Psoas muscle (tissue), 7 donors: ENCODE measurements at regions not wholly inside any gene's neighbourhood (a gene's known extent, or its start where the extent isn't known, plus 50 kb on each side); places are given as distances from the start of the nearest gene placed in this dataset.

ENCODE experiments used
- ATAC-seq, 4 donors: fragments of 200-7000 bp; cut with Tn5 transposase; one replicate each; pipeline ENCODE4 v1.9.1; 2020; ENCODE audit warnings: moderate library complexity in 3 of 4, mild to moderate bottlenecking in 2 of 4
- DNase-seq, 2 donors: peaks; one replicate each; pipeline ENCODE4 v3.0.0-alpha.2; 2020
- H3K27ac ChIP-seq: fragments of 200-600 bp; one replicate; pipeline ENCODE4 v1.8.0; 2022
- H3K27me3 ChIP-seq, 3 donors: fragments of 200-600 bp in 1 of 3; one replicate each; pipeline versions ENCODE4 v1.6.1 to v1.8.0; 2013 to 2022; ENCODE audit warnings: low read length in 2 of 3, mild to moderate bottlenecking in 2 of 3, moderate library complexity in 1 of 3; ENCODE audit not compliant: insufficient read depth in 3 of 3
- H3K36me3 ChIP-seq, 2 donors: fragments of 200-600 bp in 1 of 2; one replicate each; pipeline versions ENCODE4 v1.6.1 to v1.8.0; 2013 to 2022; ENCODE audit warnings: low read depth in 1 of 2, mild to moderate bottlenecking in 1 of 2, moderate library complexity in 1 of 2; ENCODE audit not compliant: insufficient read depth in 1 of 2
- H3K4me1 ChIP-seq: fragments of 200-600 bp; one replicate; pipeline ENCODE4 v1.8.0; 2022
- H3K4me3 ChIP-seq: fragments of 200-600 bp; one replicate; pipeline ENCODE4 v1.8.0; 2022; ENCODE audit warnings: mild to moderate bottlenecking
- H3K9me3 ChIP-seq: fragments of 200-600 bp; one replicate; pipeline ENCODE4 v1.8.0; 2022
- WGBS, 3 donors: extraction: QIAGEN DNeasy Blood & Tissue Kit; methylation state at CpG; one replicate each; pipeline versions ENCODE4 v1.1.6 to v1.1.7; 2013; 5-methylcytosine and 5-hydroxymethylcytosine counted together
- intact Hi-C, 2 donors: fragments of 100-400 bp; cut with DNase I; formaldehyde crosslinking; loops; one replicate each; pipeline versions ENCODE4 v1.11.0 to v1.14.2; 2022
- TF ChIP-seq, protein P1 (sequence below): fragments of 200-600 bp; IDR thresholded peaks from one replicate; pipeline ENCODE4 v1.8.0; 2022; ENCODE audit warnings: antibody characterized with exemption
- donor health status: healthy with polysubstance abuse.
- donor health status: DM: no; HTN: no; CAD: no; lungs with moderate emphysema.
- donor health status: Bipolar disorder and iron deficiency.
- donor health status: healthy.
- donor health status: DM: yes; HTN: yes; CAD: no.
- donor health status: DM: no; HTN: no; CAD: no.
- donor health status: DM: yes; HTN: yes; CAD: no.

DNA sequence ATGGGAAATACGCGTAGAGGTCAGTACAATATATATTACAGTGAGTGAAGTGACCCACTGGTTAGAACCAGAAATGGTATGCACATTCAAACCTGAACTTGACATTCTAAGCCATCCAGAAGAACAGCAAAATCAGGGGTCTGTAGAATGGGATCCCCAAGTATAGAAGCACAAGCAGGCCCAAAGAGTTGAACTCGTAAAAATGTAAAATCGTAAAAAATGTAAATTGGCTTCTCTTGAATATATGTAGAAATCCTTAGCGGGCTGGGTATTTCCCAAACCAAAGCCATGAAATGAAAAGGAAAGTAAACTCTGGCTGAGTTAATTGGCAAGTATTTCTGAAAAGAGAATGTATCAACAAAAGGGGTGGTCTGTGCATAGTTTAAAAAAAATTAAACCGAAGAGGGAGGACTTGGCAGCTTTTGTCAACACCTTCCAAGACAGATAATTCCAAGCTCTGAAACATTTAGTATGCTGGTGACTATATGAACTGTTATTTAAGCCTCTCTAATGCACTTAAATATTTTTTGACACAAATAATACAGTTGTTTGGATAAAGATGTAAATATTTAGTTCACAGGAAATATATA is 1505.6 kb upstream of the FLRT2 start:
- no peaks in the 10 kb centered on the region for H3K27me3 ChIP-seq
- H3K4me3 ChIP-seq = no peak overlapping the region
- H3K36me3 ChIP-seq = no peaks in the 10 kb centered on the region
- TF ChIP-seq, protein P1, sequence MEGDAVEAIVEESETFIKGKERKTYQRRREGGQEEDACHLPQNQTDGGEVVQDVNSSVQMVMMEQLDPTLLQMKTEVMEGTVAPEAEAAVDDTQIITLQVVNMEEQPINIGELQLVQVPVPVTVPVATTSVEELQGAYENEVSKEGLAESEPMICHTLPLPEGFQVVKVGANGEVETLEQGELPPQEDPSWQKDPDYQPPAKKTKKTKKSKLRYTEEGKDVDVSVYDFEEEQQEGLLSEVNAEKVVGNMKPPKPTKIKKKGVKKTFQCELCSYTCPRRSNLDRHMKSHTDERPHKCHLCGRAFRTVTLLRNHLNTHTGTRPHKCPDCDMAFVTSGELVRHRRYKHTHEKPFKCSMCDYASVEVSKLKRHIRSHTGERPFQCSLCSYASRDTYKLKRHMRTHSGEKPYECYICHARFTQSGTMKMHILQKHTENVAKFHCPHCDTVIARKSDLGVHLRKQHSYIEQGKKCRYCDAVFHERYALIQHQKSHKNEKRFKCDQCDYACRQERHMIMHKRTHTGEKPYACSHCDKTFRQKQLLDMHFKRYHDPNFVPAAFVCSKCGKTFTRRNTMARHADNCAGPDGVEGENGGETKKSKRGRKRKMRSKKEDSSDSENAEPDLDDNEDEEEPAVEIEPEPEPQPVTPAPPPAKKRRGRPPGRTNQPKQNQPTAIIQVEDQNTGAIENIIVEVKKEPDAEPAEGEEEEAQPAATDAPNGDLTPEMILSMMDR = no peak
- intact Hi-C loops = no loop called here
- ATAC-seq (no peak), DNase-seq (no peak)
- H3K27ac ChIP-seq = no peak overlapping the region
- 87 to 92% (median 88%) methylated on average over 6 of the region's 6 CpGs for WGBS, 3 donors
- H3K4me1 ChIP-seq = no peaks in the 10 kb centered on the region
- no peaks in the 10 kb centered on the region for H3K9me3 ChIP-seq

DNA sequence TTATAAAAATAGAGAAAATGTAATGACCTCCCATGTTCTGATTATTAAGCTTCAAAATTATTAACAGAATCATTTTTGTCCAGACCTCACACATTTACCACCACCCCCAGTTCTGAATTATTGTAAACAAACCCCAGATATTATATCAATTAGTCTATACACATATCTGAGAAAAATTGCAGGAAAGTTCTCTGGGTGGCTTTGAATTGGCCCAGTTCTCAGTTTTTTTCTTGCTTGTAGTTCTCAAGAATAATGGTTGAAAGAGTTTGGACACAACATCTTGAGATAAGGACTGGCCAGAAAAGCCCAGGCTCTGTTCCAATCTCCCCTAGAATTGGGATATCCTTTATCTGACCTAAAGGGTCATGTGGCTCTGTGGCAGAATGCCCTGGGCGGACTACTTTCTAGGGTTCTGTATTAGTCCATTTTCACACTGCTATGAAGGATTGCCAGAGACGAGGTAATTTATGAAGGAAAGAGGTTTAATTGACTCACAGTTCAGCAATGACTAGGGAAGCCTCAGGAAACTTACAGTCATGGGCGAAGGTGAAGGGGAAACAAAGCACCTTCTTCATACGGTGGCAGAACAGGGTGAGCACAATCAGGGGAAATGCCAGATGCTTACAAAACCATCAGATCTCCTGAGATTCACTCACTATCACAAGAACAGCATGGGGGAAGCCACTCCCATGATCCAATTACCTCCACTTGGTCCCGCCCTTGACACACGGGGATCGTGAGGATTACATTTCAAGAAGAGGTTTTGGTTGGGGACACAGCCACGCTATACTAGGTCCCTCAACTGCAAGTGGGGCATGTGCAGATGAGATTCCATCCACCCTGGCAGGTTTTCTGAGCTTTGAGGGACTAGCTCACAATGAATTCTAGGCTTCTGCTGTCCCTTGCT is 1504.6 kb upstream of the FLRT2 start:
- H3K27ac ChIP-seq = no peak overlapping the region
- intact Hi-C loops = no loop called here
- TF ChIP-seq, protein P1 = no peak
- H3K9me3 ChIP-seq = no peaks in the 10 kb centered on the region
- peak in 1 of 2 donors; percentile 21 for DNase-seq
- H3K36me3 ChIP-seq = no peaks in the 10 kb centered on the region
- no peak overlapping the region for H3K4me3 ChIP-seq
- no peaks in the 10 kb centered on the region for H3K27me3 ChIP-seq
- ATAC-seq = no peak
- H3K4me1 ChIP-seq = no peaks in the 10 kb centered on the region
- 74 to 91% (median 79%) methylated on average over 8 of the region's 8 CpGs for WGBS, 3 donors

DNA sequence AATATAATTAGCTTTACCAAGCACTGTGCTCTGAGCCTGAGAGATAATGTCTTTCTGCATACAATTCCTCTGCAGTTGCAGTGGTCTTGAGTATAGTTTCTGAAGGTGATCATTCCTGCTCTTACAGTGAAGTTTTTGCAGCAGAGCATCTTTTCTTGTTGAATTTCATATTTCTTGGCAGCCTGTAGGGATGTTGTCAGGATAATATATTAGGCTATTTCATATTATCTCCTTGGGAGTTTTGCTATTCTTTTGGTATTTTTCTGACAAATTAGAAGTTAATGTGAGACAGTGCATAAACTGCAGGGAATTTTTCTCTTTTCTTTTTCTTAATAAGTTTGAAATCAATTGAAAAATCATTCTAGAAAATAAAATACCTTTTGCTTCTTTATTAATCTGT is 1502.6 kb upstream of the FLRT2 start:
- no peak for DNase-seq
- no peak overlapping the region for H3K4me3 ChIP-seq
- no peaks in the 10 kb centered on the region for H3K36me3 ChIP-seq
- no peaks in the 10 kb centered on the region for H3K27me3 ChIP-seq
- no peak overlapping the region for H3K27ac ChIP-seq
- intact Hi-C loops = no loop called here
- ATAC-seq = no peak
- TF ChIP-seq, protein P1 = no peak
- H3K9me3 ChIP-seq = no peaks in the 10 kb centered on the region
- H3K4me1 ChIP-seq = no peaks in the 10 kb centered on the region

DNA sequence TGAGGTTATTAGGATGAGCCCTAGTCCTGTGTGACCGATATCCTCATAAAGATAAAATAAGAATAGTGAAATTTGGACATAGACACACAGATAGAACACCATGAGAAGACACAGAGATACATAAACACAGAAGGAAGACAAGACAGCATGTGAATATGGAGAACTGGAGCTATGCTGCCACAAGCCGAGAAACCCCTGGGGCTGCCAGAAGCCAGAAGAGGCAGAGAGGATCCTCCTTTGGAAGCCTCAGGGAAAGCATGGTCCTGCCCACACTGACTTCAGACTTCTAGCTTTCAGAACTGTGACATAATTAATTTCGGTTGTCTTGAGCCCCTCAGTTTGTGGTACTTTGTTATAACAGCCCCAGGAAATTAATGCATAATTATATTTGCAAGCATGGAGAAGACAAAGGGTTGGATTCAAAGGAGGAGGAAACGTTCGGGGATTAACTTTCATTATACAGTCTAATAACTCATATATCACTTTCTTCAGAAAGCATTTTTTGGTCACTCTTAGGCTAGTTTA is 1501.8 kb upstream of the FLRT2 start:
- ATAC-seq (no peak), DNase-seq (no peak)
- Histone ChIP-seq H3K36me3 (no peaks in the 10 kb centered on the region), H3K4me3 (no peak overlapping the region), H3K4me1 (no peaks in the 10 kb centered on the region), H3K27me3 (no peaks in the 10 kb centered on the region), H3K9me3 (no peaks in the 10 kb centered on the region), H3K27ac (no peak overlapping the region)
- TF ChIP-seq, protein P1 = no peak
- intact Hi-C loops = no loop called here
- 69 to 73% (median 71%) methylated on average over 5 of the region's 5 CpGs for WGBS, 3 donors
